ENCODE measurements at regions not wholly inside any gene's neighbourhood (a gene's known extent, or its start where the extent isn't known, plus 50 kb on each side); places are given as distances from the start of the nearest gene placed in this dataset.

- no peak for TF ChIP-seq POLR2A (IDR thresholded peaks at IDR 0.05)
- no peak for TF ChIP-seq CTCF (IDR thresholded peaks at IDR 0.05)
Measured at GRCh38 chr14:105929327-105930081, 403.1 kb downstream of the TMEM121 start.
